ENCODE measurements at regions not wholly inside any gene's neighbourhood (a gene's known extent, or its start where the extent isn't known, plus 50 kb on each side); places are given as distances from the start of the nearest gene placed in this dataset.

- TF ChIP-seq CTCF (conservative IDR thresholded peaks at IDR 0.05; ENCODE audit: low read depth, low read length) (no peak), EZH2 (IDR thresholded peaks at IDR 0.05; ENCODE audit: low read length, unreplicated experiment) (no peak), EZH2phosphoT487 (IDR thresholded peaks at IDR 0.05; ENCODE audit: borderline replicate concordance, low read length) (no peak)
Measured at GRCh38 chr5:89098199-89098756, 215.3 kb upstream of the MEF2C start.

Measured in PC-3 (cell line).